GM10266 (cell line): ENCODE measurements at regions not wholly inside any gene's neighbourhood (a gene's known extent, or its start where the extent isn't known, plus 50 kb on each side); places are given as distances from the start of the nearest gene placed in this dataset.

Experiments
- DNase-seq: peaks from one replicate; pipeline ENCODE4 v3.0.0; 2012; ENCODE audit errors: extremely low spot score
- CTCF ChIP-seq: IDR thresholded peaks from 2 replicates; pipeline ENCODE4 v1.5.1; 2012; ENCODE audit warnings: mild to moderate bottlenecking, low read depth; ENCODE audit not compliant: control insufficient read depth, insufficient read depth; ENCODE audit errors: missing control alignments

- TF ChIP-seq CTCF: no peak
- DNase-seq: no peak
Observed at GRCh38 chr7:17588730-17589129, 290.3 kb downstream of the AHR start.

GRCh38 chr7:17589671-17590070, 291.2 kb downstream of the AHR start:
- no peak for DNase-seq
- no peak for TF ChIP-seq CTCF

- TF ChIP-seq CTCF: no peak
- DNase-seq: no peak
Observed at GRCh38 chr7:17590221-17590620, 291.8 kb downstream of the AHR start.

GRCh38 chr7:17593819-17594419, 295.5 kb downstream of the AHR start:
- no peak for TF ChIP-seq CTCF
- no peak for DNase-seq

- no peak for TF ChIP-seq CTCF
Observed at GRCh38 chr7:17595546-17595945, 297.1 kb downstream of the AHR start.

GRCh38 chr7:17598305-17598704, 299.9 kb downstream of the AHR start:
- TF ChIP-seq CTCF: no peak
- DNase-seq: no peak

More at GRCh38 chr7:17595546-17595945, 297.1 kb downstream of the AHR start:
- DNase-seq: no peak

GRCh38 chr7:17598846-17599245, 300.4 kb downstream of the AHR start:
- DNase-seq: no peak
- no peak for TF ChIP-seq CTCF
